Stomach (tissue), 8 donors: ENCODE measurements at regions not wholly inside any gene's neighbourhood (a gene's known extent, or its start where the extent isn't known, plus 50 kb on each side); places are given as distances from the start of the nearest gene placed in this dataset.

Experiments
- DNase-seq, 2 donors: peaks; one replicate each; pipeline versions ENCODE4 v3.0.0 to v3.0.0-alpha.2; 2013 to 2019
- H3K27ac ChIP-seq, 5 donors: fragments of 200-600 bp in 4 of 5; sonication (generic) in 4 of 5; one replicate each; pipeline ENCODE4 v1.5.1; 2013 to 2019; ENCODE audit warnings: mild to moderate bottlenecking in 1 of 5, moderate library complexity in 1 of 5
- H3K27me3 ChIP-seq, 3 donors: fragments of 200-600 bp; sonication (generic); one replicate each; pipeline ENCODE4 v1.5.1; 2017 to 2019; ENCODE audit warnings: mixed run types in 1 of 3
- H3K36me3 ChIP-seq, 4 donors: fragments of 200-600 bp; sonication (generic); 1 replicate in 3 of 4; 2 replicates in 1 of 4; pipeline ENCODE4 v1.5.1; 2016 to 2019
- H3K4me1 ChIP-seq, 4 donors: fragments of 200-600 bp; sonication (generic); one replicate each; pipeline ENCODE4 v1.5.1; 2016 to 2019
- H3K4me3 ChIP-seq, 4 donors: fragments of 200-600 bp; sonication (generic) in 3 of 4; one replicate each; pipeline ENCODE4 v1.5.1; 2016 to 2019; ENCODE audit warnings: mild to moderate bottlenecking in 1 of 4
- H3K9me3 ChIP-seq, 4 donors: fragments of 200-600 bp; sonication (generic); one replicate each; pipeline ENCODE4 v1.5.1; 2016 to 2019
- CTCF ChIP-seq, 7 experiments: fragments of 450-650 bp in 4 of 7; fragments of 200-600 bp in 3 of 7; sonication (generic) in 3 of 7; IDR thresholded peaks; one replicate each; pipeline ENCODE4 v1.5.1; 2016 to 2019; ENCODE audit warnings: antibody characterized with exemption in 7 of 7, control low read depth in 2 of 7, mild to moderate bottlenecking in 1 of 7
- EP300 ChIP-seq: sonication (generic); formaldehyde crosslinking; IDR thresholded peaks from one replicate; pipeline ENCODE4 v1.6.1; 2017; ENCODE audit warnings: antibody characterized with exemption
- POLR2A ChIP-seq, 4 donors: fragments of 450-650 bp; IDR thresholded peaks; one replicate each; pipeline ENCODE4 v1.6.1; 2016; ENCODE audit warnings: antibody characterized with exemption in 4 of 4, control low read depth in 2 of 4, mild to moderate bottlenecking in 1 of 4, moderate library complexity in 1 of 4
- POLR2AphosphoS5 ChIP-seq, 3 donors: sonication (generic); formaldehyde crosslinking; IDR thresholded peaks; one replicate each; pipeline ENCODE4 v1.6.1; 2016; ENCODE audit warnings: antibody characterized with exemption in 3 of 3
- WGBS, 5 donors: extraction: QIAGEN DNeasy Blood & Tissue Kit in 3 of 5; methylation state at CpG; one replicate each; pipeline versions ENCODE4 v1.1.5 to v1.1.7; 2013 to 2018; 5-methylcytosine and 5-hydroxymethylcytosine counted together
- intact Hi-C: fragments of 100-400 bp; cut with DNase I; formaldehyde crosslinking; loops from one replicate; pipeline ENCODE4 v1.15.1; 2023; ENCODE audit warnings: low total_unique reads
- donor health status: healthy with polysubstance abuse.
- donor health status: Bipolar disorder and iron deficiency.
- donor health status: healthy.

GRCh38 chr18:53605198-53605597 lies 619.3 kb downstream of the MBD2 start:
- DNase-seq: no peak
- Histone ChIP-seq H3K27me3 (no peaks in the 10 kb centered on the region), H3K9me3 (no peaks in the 10 kb centered on the region), H3K4me1 (no peaks in the 10 kb centered on the region), H3K27ac (no peak overlapping the region), H3K4me3 (no peak overlapping the region), H3K36me3 (no peaks in the 10 kb centered on the region)
- TF ChIP-seq EP300 (no peak), CTCF (IDR thresholded peaks at IDR 0.05) (no peak), POLR2A (IDR thresholded peaks at IDR 0.05) (no peak), POLR2AphosphoS5 (IDR thresholded peaks at IDR 0.05) (no peak)
- WGBS, 5 donors: 83 to 91% (median 88%) methylated on average over 5 to 8 of the region's 8 CpGs
- intact Hi-C loops: no loop called here

GRCh38 chr18:53603276-53603675 lies 621.2 kb downstream of the MBD2 start:
- TF ChIP-seq POLR2A (IDR thresholded peaks at IDR 0.05) (no peak), EP300 (no peak), POLR2AphosphoS5 (IDR thresholded peaks at IDR 0.05) (no peak), CTCF (IDR thresholded peaks at IDR 0.05) (no peak)
- H3K27me3 ChIP-seq: no peaks in the 10 kb centered on the region
- no peak overlapping the region for H3K4me3 ChIP-seq
- H3K36me3 ChIP-seq: no peaks in the 10 kb centered on the region
- WGBS, 5 donors: 25 to 45% (median 41%) methylated on average over 1 of the region's 1 CpG
- intact Hi-C loops: no loop called here
- no peak overlapping the region for H3K27ac ChIP-seq
- no peaks in the 10 kb centered on the region for H3K9me3 ChIP-seq
- no peak for DNase-seq
- no peaks in the 10 kb centered on the region for H3K4me1 ChIP-seq

- H3K9me3 ChIP-seq: no peaks in the 10 kb centered on the region
- TF ChIP-seq POLR2AphosphoS5 (IDR thresholded peaks at IDR 0.05): no peak
- H3K27me3 ChIP-seq: no peaks in the 10 kb centered on the region
- DNase-seq: no peak
- intact Hi-C loops: no loop called here
- 76 to 88% (median 80%) methylated on average over 3 of the region's 3 CpGs for WGBS, 5 donors
- H3K27ac ChIP-seq: no peak overlapping the region
- H3K36me3 ChIP-seq: no peaks in the 10 kb centered on the region
- H3K4me1 ChIP-seq: no peaks in the 10 kb centered on the region
- H3K4me3 ChIP-seq: no peak overlapping the region
These were observed 623.1 kb downstream of the MBD2 start for GRCh38 chr18:53601344-53601743.

GRCh38 chr18:53586923-53587322 lies 637.5 kb downstream of the MBD2 start:
- no peak overlapping the region for H3K4me3 ChIP-seq
- intact Hi-C loops: no loop called here
- WGBS, 5 donors: 74 to 84% (median 79%) methylated on average over 4 of the region's 4 CpGs

More at GRCh38 chr18:53586923-53587322, 637.5 kb downstream of the MBD2 start:
- Histone ChIP-seq H3K27me3 (no peaks in the 10 kb centered on the region), H3K36me3 (no peaks in the 10 kb centered on the region), H3K27ac (no peak overlapping the region), H3K9me3 (no peaks in the 10 kb centered on the region), H3K4me1 (no peaks in the 10 kb centered on the region)
- DNase-seq: no peak
- TF ChIP-seq CTCF (IDR thresholded peaks at IDR 0.05) (no peak), EP300 (no peak), POLR2AphosphoS5 (IDR thresholded peaks at IDR 0.05) (no peak), POLR2A (IDR thresholded peaks at IDR 0.05) (no peak)
